ENCODE measurements at regions not wholly inside any gene's neighbourhood (a gene's known extent, or its start where the extent isn't known, plus 50 kb on each side); places are given as distances from the start of the nearest gene placed in this dataset.

DNA sequence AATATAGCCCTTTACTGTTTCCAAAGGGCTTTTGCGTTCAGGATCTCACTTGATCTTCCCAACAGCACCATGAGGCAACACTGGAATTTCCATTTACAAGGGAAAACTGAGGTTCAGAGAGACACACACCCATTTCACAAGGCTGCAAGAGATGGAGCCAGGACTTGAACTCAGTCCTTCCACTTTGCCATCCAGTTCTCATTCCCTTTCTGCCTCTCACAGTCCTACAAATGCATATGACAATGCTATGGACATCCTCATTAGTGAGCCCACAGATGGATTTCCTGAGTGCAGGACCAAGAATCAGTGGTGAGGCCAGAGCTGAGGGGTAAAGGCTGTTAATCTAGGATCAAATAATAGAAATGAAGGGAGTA, 136.1 kb upstream of the MYCN start:
- TF ChIP-seq, protein P1, sequence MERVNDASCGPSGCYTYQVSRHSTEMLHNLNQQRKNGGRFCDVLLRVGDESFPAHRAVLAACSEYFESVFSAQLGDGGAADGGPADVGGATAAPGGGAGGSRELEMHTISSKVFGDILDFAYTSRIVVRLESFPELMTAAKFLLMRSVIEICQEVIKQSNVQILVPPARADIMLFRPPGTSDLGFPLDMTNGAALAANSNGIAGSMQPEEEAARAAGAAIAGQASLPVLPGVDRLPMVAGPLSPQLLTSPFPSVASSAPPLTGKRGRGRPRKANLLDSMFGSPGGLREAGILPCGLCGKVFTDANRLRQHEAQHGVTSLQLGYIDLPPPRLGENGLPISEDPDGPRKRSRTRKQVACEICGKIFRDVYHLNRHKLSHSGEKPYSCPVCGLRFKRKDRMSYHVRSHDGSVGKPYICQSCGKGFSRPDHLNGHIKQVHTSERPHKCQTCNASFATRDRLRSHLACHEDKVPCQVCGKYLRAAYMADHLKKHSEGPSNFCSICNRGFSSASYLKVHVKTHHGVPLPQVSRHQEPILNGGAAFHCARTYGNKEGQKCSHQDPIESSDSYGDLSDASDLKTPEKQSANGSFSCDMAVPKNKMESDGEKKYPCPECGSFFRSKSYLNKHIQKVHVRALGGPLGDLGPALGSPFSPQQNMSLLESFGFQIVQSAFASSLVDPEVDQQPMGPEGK (CRISPR knock-in tag; IDR thresholded peaks at IDR 0.05; ENCODE audit: borderline replicate concordance) = no peak
- no peak for TF ChIP-seq ESRRG (CRISPR knock-in tag; IDR thresholded peaks at IDR 0.05)
